NB4 (cell line): ENCODE measurements at regions not wholly inside any gene's neighbourhood (a gene's known extent, or its start where the extent isn't known, plus 50 kb on each side); places are given as distances from the start of the nearest gene placed in this dataset.
"Not testable (repeated sequence)": the region's sequence is repeated elsewhere in the genome, so short reads cannot be mapped to it uniquely, and the experiment has no call there.

Experiments
- DNase-seq: peaks from one replicate; pipeline ENCODE4 v3.0.0; 2010; ENCODE audit warnings: low read depth
- H3K4me3 ChIP-seq: one replicate; pipeline ENCODE4 v1.5.1; 2011; ENCODE audit warnings: mild to moderate bottlenecking, low read depth, low read length, moderate library complexity
- CTCF ChIP-seq: IDR thresholded peaks from one replicate; pipeline ENCODE4 v1.5.1; 2012; ENCODE audit warnings: low read depth, low read length
- MAX ChIP-seq: IDR thresholded peaks from 2 replicates; pipeline ENCODE4 v1.6.1; 2011; ENCODE audit warnings: low read depth, low read length
- MYC ChIP-seq: IDR thresholded peaks from 2 replicates; pipeline ENCODE4 v1.6.1; 2011; ENCODE audit warnings: low read depth, low read length
- POLR2A ChIP-seq: IDR thresholded peaks from 2 replicates; pipeline ENCODE4 v1.6.1; 2011; ENCODE audit warnings: mild to moderate bottlenecking; ENCODE audit not compliant: insufficient read length; ENCODE audit errors: extremely low read depth

GRCh38 chr14:30243805-30244204 lies 315.2 kb upstream of the G2E3 start:
- no peak overlapping the region for H3K4me3 ChIP-seq
- DNase-seq: no peak
- TF ChIP-seq MAX (no peak), POLR2A (no peak), CTCF (no peak), MYC (no peak)

DNA sequence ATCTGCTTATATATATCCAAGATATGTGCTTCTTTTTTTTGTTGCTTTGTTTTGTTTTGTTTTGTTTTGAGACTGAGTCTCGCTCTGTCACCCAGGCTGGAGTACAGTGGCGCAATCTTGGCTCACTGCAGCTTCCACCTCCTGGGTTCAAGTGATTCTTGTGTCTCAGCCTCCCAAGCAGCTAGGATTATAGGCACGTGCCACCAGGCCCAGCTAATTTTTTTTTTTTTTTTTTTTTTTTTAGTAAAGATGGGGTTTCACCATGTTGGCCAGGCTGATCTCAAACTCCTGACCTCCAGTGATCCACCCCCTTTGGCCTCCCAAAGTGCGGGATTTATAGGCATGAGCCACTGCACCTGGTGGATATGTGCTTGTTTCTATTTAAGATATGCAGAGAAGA lies 314.6 kb upstream of the G2E3 start:
- not testable (repeated sequence) for H3K4me3 ChIP-seq, DNase-seq

GRCh38 chr14:30251017-30251416 lies 307.9 kb upstream of the G2E3 start:
- no peak overlapping the region for H3K4me3 ChIP-seq
- DNase-seq: no peak
- TF ChIP-seq MAX: no peak
- no peak for TF ChIP-seq MYC
- no peak for TF ChIP-seq POLR2A
- TF ChIP-seq CTCF: no peak

GRCh38 chr14:30251557-30252100 lies 307.3 kb upstream of the G2E3 start:
- TF ChIP-seq MAX: no peak
- TF ChIP-seq CTCF: no peak
- TF ChIP-seq POLR2A: no peak
- no peak for TF ChIP-seq MYC
- DNase-seq: no peak

GRCh38 chr14:30252151-30252550 lies 306.8 kb upstream of the G2E3 start:
- H3K4me3 ChIP-seq: no peak overlapping the region
- DNase-seq: no peak
- no peak for TF ChIP-seq MYC
- TF ChIP-seq POLR2A: no peak
- no peak for TF ChIP-seq MAX
- no peak for TF ChIP-seq CTCF

More at GRCh38 chr14:30251557-30252100, 307.3 kb upstream of the G2E3 start:
- no peak overlapping the region for H3K4me3 ChIP-seq

DNA sequence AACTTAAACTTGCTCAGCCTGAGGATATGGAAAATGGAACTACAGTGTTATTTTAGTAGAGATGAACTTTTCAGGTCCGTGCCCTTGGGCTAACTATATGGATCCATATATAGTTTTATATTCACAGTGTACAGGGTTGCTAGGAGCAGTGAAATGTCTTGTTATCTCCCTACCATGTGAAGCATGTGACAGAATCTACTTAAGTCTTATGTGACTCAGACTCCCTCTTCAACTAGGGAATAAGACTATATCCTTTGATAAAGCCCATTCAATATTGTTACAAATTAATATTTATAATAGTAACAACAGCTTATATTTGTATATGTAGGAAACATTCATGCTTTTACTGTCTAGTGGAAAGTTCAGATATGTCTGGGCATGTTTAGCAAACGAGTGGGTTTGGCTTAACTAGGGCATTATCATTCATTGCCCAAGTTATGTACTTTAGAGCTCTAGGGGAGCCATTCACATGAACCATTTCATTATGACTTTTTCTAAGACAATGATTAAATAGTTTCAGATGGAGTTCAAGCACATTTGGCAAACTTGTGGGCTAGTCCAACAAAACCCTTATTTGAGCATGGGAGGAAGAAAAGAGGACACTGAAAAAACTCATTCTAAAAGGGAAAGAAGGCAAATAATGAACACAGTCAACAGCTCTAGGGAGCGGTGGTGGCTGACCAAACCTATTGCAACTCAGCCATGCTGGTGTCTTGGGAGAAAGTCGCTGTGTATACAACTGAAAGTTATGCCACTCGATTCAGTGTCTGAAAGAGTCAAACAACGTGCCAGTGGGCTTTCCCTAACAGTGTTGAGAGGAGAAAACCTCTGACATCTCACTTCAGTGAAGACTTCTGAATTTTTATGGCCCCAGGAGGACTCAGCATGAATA lies 305.9 kb upstream of the G2E3 start:
- H3K4me3 ChIP-seq: no peak overlapping the region
- no peak for DNase-seq
- no peak for TF ChIP-seq MYC
- no peak for TF ChIP-seq POLR2A
- no peak for TF ChIP-seq MAX
- TF ChIP-seq CTCF: no peak
